ENCODE measurements at regions not wholly inside any gene's neighbourhood (a gene's known extent, or its start where the extent isn't known, plus 50 kb on each side); places are given as distances from the start of the nearest gene placed in this dataset.
"Not testable (repeated sequence)": the region's sequence is repeated elsewhere in the genome, so short reads cannot be mapped to it uniquely, and the experiment has no call there.

GRCh38 chr1:185555743-185556142 lies 178.4 kb upstream of the HMCN1 start:
- no peak overlapping the region for H3K27ac ChIP-seq
- DNase-seq (ENCODE audit: low read depth, low spot score), result no peak

GRCh38 chr1:185551008-185551407 lies 183.2 kb upstream of the HMCN1 start:
- H3K27ac ChIP-seq, result no peak overlapping the region
- no peak for DNase-seq (ENCODE audit: low read depth, low spot score)

GRCh38 chr1:185549906-185550305 lies 184.3 kb upstream of the HMCN1 start:
- H3K27ac ChIP-seq, result no peak overlapping the region
- no peak for DNase-seq (ENCODE audit: low read depth, low spot score)

GRCh38 chr1:185546029-185546428 lies 188.2 kb upstream of the HMCN1 start:
- H3K27ac ChIP-seq, result no peak overlapping the region
- DNase-seq (ENCODE audit: low read depth, low spot score), result no peak

- H3K27ac ChIP-seq, result no peak overlapping the region
- DNase-seq (ENCODE audit: low read depth, low spot score), result no peak
Measured at GRCh38 chr1:185541871-185542301, 192.3 kb upstream of the HMCN1 start.

GRCh38 chr1:185540295-185540694 lies 193.9 kb upstream of the HMCN1 start:
- no peak for DNase-seq (ENCODE audit: low read depth, low spot score)
- no peak overlapping the region for H3K27ac ChIP-seq

GRCh38 chr1:185539277-185539943 lies 194.8 kb upstream of the HMCN1 start:
- no peak overlapping the region for H3K27ac ChIP-seq
- DNase-seq (ENCODE audit: low read depth, low spot score), result no peak

GRCh38 chr1:185538309-185538898 lies 195.8 kb upstream of the HMCN1 start:
- H3K27ac ChIP-seq; DNase-seq (ENCODE audit: low read depth, low spot score): not testable (repeated sequence)

GRCh38 chr1:185537596-185537995 lies 196.6 kb upstream of the HMCN1 start:
- DNase-seq (ENCODE audit: low read depth, low spot score), result no peak
- no peak overlapping the region for H3K27ac ChIP-seq

- H3K27ac ChIP-seq, result no peak overlapping the region
- no peak for DNase-seq (ENCODE audit: low read depth, low spot score)
Measured at GRCh38 chr1:185536165-185536920, 197.8 kb upstream of the HMCN1 start.

GRCh38 chr1:185535621-185536020 lies 198.6 kb upstream of the HMCN1 start:
- no peak overlapping the region for H3K27ac ChIP-seq
- DNase-seq (ENCODE audit: low read depth, low spot score), result no peak

GRCh38 chr1:185534801-185535200 lies 199.4 kb upstream of the HMCN1 start:
- DNase-seq (ENCODE audit: low read depth, low spot score), result no peak

GRCh38 chr1:185533596-185533995 lies 200.6 kb upstream of the HMCN1 start:
- H3K27ac ChIP-seq, result no peak overlapping the region
- DNase-seq (ENCODE audit: low read depth, low spot score), result no peak

More at GRCh38 chr1:185534801-185535200, 199.4 kb upstream of the HMCN1 start:
- no peak overlapping the region for H3K27ac ChIP-seq

GRCh38 chr1:185532856-185533255 lies 201.3 kb upstream of the HMCN1 start:
- H3K27ac ChIP-seq, result no peak overlapping the region
- no peak for DNase-seq (ENCODE audit: low read depth, low spot score)

- no peak overlapping the region for H3K27ac ChIP-seq
- no peak for DNase-seq (ENCODE audit: low read depth, low spot score)
Measured at GRCh38 chr1:185531838-185532237, 202.4 kb upstream of the HMCN1 start.

- DNase-seq (ENCODE audit: low read depth, low spot score), result no peak
Measured at GRCh38 chr1:185530215-185530614, 204.0 kb upstream of the HMCN1 start.

GRCh38 chr1:185529673-185530072 lies 204.5 kb upstream of the HMCN1 start:
- no peak overlapping the region for H3K27ac ChIP-seq
- no peak for DNase-seq (ENCODE audit: low read depth, low spot score)

More at GRCh38 chr1:185530215-185530614, 204.0 kb upstream of the HMCN1 start:
- H3K27ac ChIP-seq, result no peak overlapping the region

GRCh38 chr1:185528084-185528676 lies 206.0 kb upstream of the HMCN1 start:
- DNase-seq (ENCODE audit: low read depth, low spot score), result no peak

GRCh38 chr1:185526344-185527307 lies 207.6 kb upstream of the HMCN1 start:
- DNase-seq (ENCODE audit: low read depth, low spot score), result no peak

More at GRCh38 chr1:185528084-185528676, 206.0 kb upstream of the HMCN1 start:
- no peak overlapping the region for H3K27ac ChIP-seq

More at GRCh38 chr1:185526344-185527307, 207.6 kb upstream of the HMCN1 start:
- no peak overlapping the region for H3K27ac ChIP-seq
